ENCODE measurements at regions not wholly inside any gene's neighbourhood (a gene's known extent, or its start where the extent isn't known, plus 50 kb on each side); places are given as distances from the start of the nearest gene placed in this dataset.
"Not testable (repeated sequence)": the region's sequence is repeated elsewhere in the genome, so short reads cannot be mapped to it uniquely, and the experiment has no call there.

DNA sequence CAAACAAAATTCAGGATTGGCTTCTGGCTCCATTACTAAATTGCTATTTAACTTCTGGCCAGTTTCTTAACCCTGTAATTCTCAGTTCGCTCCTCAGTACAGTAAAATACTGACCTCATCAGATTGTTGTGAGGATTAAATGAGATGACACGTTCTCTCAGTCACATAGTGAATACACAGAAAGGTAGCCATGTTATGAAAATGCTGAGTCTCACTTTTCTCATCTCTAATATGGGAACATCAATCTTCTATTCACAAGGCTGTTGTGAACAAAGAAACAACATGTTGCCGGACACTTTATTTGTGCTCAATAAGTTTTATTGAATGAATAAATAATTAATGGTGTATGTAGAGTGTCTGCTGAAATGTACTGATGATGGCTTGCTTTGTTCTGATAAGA lies 924.5 kb upstream of the GOT2 start:
- no peak for DNase-seq

DNA sequence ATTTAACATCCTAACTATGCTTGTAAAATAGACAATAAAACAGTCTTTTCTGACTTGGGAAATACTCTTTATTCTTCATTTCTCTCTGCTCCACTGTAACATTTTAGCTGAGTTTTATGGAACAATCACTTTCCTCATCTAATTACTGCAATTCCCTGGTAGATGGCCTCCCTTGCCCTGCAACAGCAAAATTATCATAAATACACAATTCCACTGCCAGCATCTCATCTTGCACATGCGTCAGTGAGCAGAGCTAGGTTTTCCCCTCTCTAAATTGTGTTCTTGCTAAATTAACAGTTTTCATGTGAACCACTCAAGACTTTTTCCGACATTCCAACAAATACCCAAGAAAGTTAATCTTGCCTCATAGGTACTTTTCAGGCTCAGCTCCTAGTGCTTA lies 920.9 kb upstream of the GOT2 start:
- DNase-seq, result no peak

DNA sequence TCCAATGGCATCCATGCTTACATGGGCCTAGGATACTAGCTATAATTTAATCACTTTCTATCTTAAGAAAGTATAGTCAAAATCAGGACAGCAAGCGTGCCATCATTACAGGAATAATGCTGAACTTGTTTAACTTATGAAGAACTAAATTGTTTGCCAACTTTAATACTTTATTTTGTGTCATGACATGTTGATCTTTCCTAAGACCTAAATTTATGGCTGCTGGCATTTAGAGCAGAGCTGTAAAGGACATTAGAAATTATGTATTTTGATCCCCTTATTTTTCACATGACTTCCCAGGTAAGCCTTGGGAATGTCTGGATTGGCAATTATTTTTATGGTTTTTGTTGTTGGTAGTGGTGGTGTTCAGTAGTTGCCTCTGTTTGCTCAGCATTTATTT lies 920.3 kb upstream of the GOT2 start:
- no peak for DNase-seq

DNA sequence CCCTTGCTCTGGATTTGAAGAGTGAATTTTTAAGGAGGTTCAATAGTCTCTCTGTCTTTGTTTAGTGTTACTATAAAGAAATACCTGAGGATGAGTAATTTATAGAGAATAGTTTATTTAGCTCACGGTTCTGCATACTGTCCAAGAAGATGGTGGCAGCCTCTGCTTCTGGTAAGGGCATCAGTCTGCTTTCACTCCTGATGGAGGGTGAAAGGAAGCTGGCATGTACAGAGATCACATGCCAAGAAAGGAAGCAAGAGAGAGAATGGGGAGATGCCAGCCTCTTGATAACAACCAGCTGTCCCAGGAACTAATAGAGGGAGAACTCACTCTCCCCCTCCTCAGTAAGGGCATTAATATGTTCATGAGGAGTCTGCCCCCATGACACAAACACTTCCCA lies 917.5 kb upstream of the GOT2 start:
- no peak for DNase-seq

DNA sequence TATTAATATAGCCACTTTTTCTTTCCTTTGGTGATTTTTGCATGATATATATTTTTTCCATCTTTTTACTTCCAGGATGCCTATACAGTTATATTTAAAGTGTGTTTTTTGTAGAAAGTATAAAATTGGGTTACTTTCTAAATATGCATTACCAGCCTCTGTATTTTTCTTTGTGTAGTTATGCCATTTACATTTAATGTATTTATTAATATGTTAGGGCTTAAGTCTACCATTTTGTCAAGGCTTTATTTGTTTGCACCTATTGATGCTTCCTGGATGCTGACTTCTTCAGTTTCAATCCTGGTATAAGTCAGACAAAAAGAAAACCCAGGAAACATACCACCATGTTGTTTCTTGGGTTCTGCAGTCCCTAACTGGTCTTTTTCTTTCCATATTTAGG lies 911.1 kb upstream of the GOT2 start:
- DNase-seq, result no peak

DNA sequence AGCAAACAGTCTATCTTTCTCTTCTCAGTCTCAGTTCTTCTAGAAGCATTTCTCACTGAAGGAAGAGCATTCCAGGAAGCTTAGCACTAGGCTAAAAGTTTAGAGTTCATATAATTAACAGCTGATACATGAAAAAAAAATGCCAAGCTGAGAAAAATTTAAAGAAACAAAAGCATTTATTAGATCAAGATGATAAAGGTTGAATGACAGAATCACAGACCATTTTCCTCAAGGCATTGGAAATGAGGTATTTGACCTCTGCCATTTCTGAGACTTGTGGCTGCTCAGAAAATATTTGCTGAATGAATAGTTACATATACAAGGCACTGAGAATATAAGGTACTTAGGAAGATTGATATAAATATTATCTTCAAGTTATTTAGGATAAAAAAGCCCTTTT lies 901.6 kb upstream of the GOT2 start:
- no peak for DNase-seq

DNA sequence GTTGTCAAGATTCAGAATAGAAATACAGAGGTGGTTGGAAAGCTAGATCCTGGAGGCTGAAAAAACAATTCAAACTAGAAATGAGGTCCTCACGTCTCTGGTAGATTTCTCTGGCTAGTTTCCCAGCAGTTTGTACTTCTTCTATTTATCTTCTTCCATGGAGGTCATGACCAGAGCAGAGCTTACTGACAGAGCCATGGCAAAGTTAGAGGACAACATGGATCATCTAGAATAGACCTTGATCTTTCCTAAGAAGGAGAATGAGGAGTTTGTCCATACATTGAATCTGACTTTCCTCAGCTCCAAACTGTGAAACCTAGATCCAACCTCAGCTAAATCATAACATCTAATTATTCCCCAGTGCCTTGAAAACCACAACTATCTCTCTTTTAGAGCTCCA lies 900.8 kb upstream of the GOT2 start:
- DNase-seq, result no peak

DNA sequence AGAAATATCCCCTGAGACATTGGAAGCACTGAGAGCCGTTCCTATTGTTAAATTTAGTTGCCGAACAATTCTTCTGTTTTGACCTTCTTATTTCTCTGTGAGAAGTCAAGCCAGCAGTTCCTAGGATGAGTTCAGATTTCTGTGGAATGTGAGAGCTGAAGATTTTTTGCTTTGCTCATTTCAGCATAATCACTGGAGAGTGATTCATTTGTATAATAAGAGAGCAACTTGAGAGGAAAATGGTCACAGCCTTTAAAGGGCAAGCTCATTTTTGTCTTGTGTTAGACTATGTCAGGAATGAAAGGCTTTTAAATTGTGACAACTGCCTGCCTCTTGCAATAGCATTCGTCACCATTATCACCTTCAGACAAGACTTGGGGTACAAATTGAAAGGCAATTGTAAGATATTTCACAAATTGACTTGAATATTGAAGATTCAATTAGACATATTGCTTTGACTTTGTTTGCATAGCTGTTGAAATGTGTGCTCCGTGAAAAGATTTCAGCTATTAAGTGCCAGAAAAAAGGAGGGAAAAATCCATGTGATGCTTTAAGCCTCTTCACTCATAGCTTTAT lies 900.0 kb upstream of the GOT2 start:
- no peak for DNase-seq

DNA sequence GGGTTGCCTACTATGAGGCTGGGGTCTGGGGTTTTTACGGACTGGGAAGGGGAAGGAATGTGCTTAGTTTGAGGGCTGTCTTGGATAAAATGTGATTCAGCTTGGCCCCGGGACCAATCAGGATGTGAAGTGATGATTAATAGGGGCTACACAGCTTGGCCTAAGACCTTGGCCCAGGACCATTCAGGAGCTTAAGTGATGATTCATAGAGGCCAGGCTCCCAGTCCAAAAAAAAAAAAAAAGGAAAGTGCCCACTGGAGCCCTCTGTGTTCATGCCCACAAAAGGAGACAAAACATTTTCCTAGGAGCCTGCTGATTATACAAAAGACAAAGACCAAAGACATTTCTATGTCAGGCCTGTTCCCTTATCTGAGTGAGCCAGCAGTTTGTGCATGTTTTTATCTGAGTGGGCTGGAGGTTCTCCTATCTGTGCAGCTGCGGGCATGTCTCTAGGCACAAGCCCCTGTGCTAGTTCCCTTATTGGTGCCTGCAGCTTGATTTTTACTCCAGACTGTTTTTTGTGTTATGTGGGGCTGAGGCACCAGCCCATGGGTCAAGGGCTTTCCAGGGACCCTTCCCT lies 898.2 kb upstream of the GOT2 start:
- DNase-seq, result no peak

DNA sequence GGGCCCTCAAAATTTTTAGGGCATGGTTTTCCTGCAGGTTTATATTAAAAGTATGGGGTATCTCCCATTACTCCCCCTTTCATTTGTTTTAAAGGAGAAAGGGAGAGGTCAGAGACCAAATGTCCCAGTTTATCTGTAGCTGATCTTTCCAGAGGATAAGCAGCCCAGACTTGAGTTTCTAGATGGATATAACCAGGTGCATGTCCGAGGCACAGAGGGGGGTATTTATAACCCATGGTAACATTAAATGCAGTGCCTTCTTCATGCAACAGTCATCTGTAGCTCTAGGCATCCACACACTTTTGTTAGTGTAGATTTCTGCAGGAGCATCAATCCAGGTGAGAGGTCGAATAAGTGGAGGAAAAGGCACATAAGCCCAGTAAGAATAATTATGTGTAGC lies 890.3 kb upstream of the GOT2 start:
- not testable (repeated sequence) for DNase-seq

DNA sequence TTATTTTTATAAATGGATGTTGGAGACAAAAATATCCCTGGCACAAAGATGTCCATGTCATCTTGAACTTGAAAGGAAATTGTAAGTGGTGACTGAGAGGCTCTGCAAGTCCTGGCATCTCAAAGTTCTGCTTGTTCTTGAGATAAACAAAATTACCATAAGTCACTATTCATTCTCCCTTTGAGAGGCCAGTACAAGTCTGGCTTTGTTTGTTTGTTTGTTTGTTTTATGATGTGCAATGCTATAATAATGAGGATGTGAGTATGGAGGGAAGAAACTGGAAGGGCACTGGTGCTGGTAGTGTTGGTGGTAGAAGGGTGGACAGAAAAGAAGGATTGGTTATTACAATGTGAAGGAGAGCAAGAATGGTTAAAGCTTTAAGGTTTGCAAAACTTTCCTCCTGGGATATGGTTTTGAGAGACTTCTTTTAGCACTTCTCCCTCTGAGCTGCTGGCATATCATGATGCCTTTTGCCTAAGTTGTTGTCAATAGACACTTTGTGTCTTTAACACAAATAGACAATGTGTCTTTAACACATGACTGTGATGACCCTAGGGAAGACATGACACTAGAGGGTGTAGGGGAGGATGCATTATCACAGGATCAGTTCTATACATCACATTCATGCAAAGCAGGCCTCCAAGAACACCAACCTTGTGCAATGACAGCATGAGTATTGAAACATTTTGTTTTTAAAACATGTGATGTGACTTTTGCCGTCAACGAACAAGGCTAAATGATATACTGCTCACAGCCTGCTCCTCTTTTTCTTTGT lies 880.5 kb upstream of the GOT2 start:
- no peak for DNase-seq

DNA sequence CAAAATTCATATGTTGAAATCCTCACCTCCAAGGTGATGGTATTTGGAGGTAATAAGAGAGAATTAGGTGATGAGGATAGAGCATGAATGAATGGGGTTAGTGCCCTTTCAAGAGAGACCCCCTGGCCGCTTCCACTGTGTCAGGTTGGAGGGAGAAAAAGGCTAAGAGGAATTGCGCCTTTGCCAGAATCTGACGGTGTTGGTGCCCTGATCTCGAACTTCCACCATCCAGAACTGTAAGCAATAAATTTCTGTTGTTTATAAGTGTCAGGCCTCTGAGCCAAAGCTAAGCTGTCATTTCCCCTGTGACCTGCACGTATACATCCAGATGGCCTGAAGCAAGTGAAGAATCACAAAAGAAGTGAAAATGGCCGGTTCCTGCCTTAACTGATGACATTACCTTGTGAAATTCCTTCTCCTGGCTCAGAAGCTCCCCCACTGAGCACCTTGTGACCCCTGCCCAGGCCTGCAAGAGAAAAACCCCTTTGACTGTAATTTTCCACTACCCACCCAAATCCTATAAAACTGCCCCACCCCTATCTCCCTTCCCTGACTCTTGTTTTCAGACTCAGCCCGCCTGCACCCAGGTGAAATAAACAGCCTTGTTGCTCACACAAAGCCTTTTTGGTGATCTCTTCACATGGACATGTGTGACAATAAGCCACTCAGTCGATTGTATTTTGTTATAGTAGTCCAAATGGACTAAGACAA lies 878.9 kb upstream of the GOT2 start:
- not testable (repeated sequence) for DNase-seq

DNA sequence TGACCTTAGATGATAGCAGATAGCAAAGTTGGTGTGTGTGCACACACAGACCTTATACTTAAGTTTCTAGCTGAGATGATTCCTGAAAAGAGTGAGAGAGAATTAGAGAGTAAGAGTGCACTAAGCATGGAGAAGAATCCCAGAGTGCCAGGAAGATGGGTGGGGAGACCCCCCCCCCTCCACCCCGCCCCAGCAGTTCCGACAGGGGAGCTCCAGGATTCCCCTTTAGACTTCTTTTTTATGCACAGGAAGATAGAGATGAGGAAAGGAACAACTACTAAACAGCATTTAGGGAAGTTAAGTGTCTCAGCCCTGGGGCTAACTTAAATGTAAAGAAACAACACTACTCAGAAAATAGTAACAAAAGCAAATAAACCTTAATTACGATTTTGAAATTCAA lies 878.0 kb upstream of the GOT2 start:
- DNase-seq, result no peak

DNA sequence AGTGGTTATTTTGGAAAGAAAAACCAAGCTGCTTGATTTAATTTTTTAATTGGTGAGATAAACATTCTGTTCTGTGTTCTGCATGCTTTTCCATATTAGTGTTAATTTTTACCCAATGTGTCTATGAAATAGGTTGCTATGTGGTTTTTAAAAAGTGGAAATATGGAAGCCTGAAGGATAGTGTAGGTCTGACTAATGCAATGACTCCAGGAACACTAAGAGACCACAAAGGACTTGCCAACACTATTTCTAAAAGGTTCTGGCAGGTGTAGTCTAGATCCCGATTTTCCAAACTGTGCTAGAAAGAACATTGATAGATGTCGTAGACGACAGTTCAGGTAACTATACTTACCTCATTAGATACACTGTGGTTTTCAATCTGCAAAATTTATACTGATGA lies 877.4 kb upstream of the GOT2 start:
- no peak for DNase-seq

DNA sequence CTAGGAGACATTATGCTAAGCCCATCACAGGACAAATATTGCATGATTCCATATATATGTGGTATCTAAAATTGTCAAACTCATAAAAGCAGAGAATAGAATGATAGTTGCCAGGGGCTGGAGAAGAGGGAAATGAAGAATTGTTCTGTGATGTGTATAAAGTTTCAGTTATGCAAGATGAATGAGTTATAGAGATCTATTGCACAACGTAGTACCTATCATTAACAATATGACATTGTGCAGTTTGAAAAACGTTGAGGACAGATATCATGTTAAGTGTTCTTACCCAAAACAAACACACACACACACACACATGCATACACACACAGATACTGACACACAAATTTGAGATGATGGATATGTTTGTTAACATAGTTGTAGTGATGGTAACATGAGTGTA lies 871.6 kb upstream of the GOT2 start:
- no peak for DNase-seq

DNA sequence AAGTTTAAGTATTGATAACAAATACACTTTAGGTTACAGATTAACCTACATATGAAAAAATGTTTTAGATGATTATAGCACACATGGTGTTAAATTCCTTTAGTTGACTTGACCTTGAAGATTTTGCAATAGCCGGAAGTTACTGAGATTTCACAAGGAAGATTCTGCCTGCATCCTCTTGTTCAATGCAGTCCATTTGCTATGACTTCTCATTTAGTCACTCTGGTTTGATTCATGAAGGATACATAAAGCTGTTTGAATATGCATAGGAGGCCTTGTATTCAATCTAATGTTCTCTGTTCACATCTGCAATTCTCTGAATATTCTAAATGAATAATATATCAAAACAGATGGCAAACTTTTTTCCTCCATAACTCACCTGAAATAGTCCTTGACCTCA lies 870.2 kb upstream of the GOT2 start:
- DNase-seq, result no peak

DNA sequence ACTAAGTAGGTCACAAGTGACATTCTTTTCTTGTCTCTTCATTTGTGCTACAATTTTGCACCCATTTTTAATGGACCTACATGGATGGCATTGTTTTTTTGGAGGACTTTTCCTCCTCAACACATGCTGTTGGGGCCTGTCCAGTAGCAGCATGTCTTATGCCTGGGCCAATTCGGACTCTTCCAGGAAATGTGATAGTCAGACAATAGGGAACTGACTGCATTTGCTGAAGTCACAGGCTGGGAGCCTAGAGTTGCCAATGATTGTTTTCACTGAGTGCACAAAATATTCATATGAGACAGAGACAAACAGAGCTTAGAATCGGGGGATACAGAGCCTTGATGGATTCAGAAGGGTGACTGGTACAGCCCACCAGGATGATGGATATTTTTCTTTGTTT lies 867.3 kb upstream of the GOT2 start:
- no peak for DNase-seq

DNA sequence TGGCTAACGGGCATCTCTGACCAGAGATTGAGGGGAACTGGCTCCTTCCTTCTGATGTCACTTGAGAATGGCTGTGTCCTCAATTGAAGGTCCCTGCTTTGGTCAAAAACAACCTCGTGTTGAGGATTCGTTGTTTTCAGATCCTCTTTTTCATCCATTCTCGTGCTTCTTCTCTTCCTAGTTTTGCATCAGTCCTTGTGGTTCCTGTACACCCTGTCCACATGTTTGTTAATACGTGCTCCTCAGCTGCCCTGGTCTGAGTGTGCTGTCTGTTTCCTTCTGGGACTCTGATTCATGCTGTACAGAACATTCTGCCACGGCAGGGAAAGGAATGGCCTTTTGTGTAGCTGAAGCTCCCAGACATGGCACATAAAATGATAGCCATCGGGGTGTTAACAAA lies 863.2 kb upstream of the GOT2 start:
- DNase-seq, result no peak

DNA sequence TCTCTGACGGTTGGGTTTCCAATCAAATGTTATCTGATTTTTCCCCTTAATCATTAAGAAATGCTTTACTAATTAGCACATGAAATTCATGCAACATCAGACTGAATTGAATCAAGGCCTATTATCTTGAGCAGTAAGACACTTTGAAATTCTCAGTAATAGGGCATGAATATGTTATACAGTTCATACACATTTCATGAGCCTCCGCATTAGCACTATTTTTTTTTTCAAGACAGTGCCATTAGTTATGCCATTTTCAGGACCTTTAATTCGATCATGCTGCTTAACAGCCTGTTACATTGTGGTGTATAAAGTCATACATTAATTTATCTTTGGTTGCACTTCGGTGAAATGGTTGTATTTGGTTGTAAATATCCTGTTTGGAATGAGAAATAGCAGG lies 862.6 kb upstream of the GOT2 start:
- DNase-seq, result no peak

DNA sequence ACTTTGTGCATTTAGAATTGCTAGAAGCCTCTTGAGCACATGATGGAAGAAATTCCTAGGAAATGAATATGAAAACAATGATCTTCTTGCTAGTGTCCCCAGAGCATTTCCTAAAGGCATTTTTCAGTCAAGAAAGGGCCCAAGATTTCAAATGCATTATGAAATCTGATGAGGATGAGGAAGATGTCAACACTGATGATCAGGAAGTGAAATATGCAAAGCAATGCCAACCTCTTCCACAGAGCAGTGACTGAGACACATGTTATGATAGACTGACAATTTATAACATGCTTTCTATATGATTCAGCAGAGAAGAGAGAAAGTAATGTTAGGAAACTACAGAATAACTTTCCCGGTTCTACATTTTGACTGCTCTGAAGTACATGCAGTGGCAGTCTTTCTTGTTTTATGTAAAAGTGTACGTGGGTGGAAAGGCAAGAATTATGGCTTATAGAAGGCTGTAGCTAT lies 859.1 kb upstream of the GOT2 start:
- no peak for DNase-seq

DNA sequence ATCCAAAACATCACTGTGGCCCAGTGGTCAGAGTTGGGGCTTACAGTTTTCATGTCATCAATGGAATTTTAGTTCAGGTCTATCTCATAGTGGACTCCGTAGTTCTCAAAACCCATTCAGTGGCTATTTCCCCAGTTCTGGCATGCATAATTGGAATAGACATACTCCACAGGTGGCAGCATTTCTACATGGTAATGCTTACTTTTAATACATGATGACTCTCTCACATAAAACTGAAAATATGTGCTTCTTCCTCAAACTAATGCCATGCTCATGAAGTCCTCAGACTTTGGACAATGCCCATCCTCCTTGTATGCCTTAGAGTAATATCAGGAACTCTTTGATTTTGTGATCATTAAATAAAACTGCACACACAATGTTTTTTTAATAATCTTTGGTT lies 857.4 kb upstream of the GOT2 start:
- no peak for DNase-seq

DNA sequence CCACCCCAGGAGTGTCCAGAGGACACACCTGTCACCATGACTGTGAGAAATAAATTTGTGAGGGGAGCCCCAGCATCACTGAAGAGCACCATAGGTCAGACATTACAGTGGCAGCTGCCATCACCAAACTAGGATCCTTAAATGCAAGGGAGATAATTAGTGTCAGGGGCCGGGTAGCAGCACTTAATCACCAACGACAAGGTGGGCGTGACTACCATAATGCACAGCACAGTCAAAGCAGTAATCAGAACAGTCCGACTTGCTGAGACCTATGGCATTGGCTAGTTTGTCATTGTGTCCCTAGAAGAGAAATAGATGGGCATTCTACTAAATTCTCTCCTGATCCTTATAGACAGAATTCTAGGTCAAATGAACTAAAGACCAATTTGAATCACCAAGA lies 856.7 kb upstream of the GOT2 start:
- no peak for DNase-seq

DNA sequence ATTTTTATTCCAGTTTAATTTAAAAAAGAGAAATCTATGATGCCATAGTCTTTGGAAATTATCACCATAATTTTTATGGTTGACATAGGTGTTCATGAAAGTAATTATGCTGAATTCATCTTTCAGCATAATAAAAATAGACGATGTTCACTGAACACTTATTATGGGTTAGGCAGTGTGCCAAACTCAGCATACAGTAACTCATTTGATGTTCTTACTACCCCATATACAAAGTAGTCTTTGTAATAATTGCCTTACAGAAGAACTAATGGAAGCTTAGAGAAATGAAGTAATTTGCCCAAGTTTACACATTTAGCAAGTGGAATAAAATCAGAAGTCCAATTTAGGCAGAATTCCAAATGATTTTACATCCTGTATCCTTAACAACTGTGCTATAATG lies 852.2 kb upstream of the GOT2 start:
- no peak for DNase-seq

DNA sequence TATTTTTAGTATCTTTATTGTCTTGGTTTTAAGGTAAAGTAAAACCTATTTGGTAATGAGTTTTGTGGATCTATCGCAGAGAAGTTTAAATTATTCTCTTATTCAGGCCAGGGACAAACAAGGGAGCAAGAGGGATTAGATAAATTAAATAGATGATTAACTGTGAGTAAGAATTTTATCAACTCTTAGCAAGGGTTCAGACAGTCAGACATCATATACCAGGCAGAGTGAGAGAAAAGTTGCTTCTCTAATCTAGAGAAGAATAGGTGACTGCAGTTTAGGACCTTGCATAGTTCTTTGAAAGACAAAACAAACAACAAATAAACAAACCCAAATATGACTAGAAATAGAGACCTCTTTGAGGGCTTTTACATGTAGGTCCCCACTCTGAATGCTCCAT lies 840.2 kb upstream of the GOT2 start:
- DNase-seq, result no peak

Measured in NCI-H2227 treated with DMSO at 0.1 percent for 48 hours (cell line).